Chondrocyte (in vitro differentiated cells): ENCODE measurements at regions not wholly inside any gene's neighbourhood (a gene's known extent, or its start where the extent isn't known, plus 50 kb on each side); places are given as distances from the start of the nearest gene placed in this dataset.

Source experiments
- DNase-seq: peaks from one replicate; pipeline ENCODE4 v3.0.0; 2021; ENCODE audit warnings: mixed read lengths, low spot score
- H3K27ac Mint-ChIP-seq: one replicate; pipeline ENCODE4 v1.8.0; 2021; ENCODE audit warnings: mild to moderate bottlenecking, moderate library complexity, mixed read lengths; ENCODE audit not compliant: unreplicated experiment
- H3K27me3 Mint-ChIP-seq: 2 replicates; pipeline ENCODE4 v1.8.0; 2021; ENCODE audit warnings: low read depth, mixed read lengths
- H3K36me3 Mint-ChIP-seq: 2 replicates; pipeline ENCODE4 v1.8.0; 2021; ENCODE audit warnings: low read depth, mixed read lengths
- H3K4me1 Mint-ChIP-seq: 2 replicates; pipeline ENCODE4 v1.8.0; 2021; ENCODE audit warnings: low read depth, mild to moderate bottlenecking, mixed read lengths
- H3K4me3 Mint-ChIP-seq: one replicate; pipeline ENCODE4 v1.8.0; 2021; ENCODE audit warnings: mild to moderate bottlenecking, moderate library complexity, mixed read lengths; ENCODE audit not compliant: unreplicated experiment
- H3K9me3 Mint-ChIP-seq: 2 replicates; pipeline ENCODE4 v1.8.0; 2021; ENCODE audit warnings: low read depth, mixed read lengths
- TF ChIP-seq, protein P1 (sequence below): fragments of 200-600 bp; sonication (generic); IDR thresholded peaks from 2 replicates; pipeline ENCODE4 v1.5.0; 2021; ENCODE audit warnings: antibody characterized with exemption, mild to moderate bottlenecking, moderate library complexity

DNA sequence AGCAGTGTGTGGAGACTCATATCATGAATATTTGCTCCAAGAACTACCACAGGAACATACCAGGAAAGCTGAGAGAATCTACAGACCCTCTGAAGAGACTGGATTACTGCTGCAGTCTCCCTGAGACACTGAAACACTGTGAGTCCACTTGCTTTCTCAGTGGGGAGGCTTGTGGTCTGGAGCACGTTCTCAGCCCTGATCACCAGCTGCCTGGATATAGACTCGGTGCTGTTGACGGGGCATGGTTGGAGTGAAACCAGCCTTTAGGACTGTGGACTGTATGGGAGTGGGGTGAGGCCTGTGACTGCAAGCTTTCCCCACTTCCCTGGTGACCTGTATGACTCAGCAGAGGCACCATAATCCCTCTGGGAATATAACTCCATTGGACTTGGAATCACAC lies 525.8 kb upstream of the FBXO33 start:
- TF ChIP-seq, protein P1, sequence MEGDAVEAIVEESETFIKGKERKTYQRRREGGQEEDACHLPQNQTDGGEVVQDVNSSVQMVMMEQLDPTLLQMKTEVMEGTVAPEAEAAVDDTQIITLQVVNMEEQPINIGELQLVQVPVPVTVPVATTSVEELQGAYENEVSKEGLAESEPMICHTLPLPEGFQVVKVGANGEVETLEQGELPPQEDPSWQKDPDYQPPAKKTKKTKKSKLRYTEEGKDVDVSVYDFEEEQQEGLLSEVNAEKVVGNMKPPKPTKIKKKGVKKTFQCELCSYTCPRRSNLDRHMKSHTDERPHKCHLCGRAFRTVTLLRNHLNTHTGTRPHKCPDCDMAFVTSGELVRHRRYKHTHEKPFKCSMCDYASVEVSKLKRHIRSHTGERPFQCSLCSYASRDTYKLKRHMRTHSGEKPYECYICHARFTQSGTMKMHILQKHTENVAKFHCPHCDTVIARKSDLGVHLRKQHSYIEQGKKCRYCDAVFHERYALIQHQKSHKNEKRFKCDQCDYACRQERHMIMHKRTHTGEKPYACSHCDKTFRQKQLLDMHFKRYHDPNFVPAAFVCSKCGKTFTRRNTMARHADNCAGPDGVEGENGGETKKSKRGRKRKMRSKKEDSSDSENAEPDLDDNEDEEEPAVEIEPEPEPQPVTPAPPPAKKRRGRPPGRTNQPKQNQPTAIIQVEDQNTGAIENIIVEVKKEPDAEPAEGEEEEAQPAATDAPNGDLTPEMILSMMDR = no peak
- Mint-ChIP-seq H3K36me3 (no peaks in the 10 kb centered on the region), H3K4me1 (no peaks in the 10 kb centered on the region), H3K9me3 (peaks cover 24% of the 10 kb centered on the region), H3K27me3 (peaks cover 6% of the 10 kb centered on the region), H3K4me3 (no peak overlapping the region), H3K27ac (no peak overlapping the region)
- DNase-seq = no peak

DNA sequence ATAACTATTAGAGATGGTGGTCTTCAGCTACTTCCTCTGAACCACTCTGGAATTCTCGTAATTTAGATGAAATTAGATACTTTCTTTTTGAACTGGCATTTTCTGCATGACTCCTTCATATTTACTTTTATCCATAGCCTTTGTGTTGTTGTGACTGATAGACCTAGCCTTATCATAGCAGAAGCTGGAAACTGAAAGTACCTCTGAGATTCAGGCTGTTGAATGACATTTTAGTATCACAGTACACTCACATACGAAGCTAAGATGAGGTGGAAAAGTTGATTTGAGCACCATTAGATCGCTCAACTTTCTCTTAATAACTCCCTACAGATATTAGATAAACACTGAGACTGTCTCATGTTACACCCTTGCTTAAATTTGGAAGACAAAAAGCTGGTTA lies 525.1 kb upstream of the FBXO33 start:
- Mint-ChIP-seq H3K27ac (no peak overlapping the region), H3K4me1 (no peaks in the 10 kb centered on the region)

DNA sequence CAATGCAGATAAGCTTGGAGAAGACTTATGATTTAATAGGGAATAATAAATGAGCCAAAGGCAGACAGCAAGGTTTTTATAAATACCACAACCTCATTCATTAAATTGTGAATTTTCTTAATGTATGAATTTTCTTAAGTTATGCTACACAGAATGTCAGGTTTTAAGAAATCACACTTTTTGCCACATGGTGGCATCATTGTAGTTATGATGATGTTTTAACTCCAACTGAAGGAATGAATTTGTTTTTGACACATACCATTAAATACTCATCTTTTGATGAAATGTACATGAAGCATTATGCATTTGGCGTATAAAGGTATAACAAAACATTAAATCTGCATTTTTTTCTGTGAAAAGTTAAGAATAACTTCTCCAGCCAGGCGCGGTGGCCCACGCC lies 524.1 kb upstream of the FBXO33 start:
- H3K36me3 Mint-ChIP-seq = no peaks in the 10 kb centered on the region
- no peak for DNase-seq
- peaks cover 22% of the 10 kb centered on the region for H3K9me3 Mint-ChIP-seq
- H3K4me3 Mint-ChIP-seq = no peak overlapping the region
- TF ChIP-seq, protein P1 = peak; percentile 48
- H3K4me1 Mint-ChIP-seq = no peaks in the 10 kb centered on the region
- H3K27ac Mint-ChIP-seq = no peak overlapping the region
- H3K27me3 Mint-ChIP-seq = peaks cover 6% of the 10 kb centered on the region

More for the DNA sequence above, 525.1 kb upstream of the FBXO33 start:
- H3K27me3 Mint-ChIP-seq = peaks cover 6% of the 10 kb centered on the region
- TF ChIP-seq, protein P1 = no peak
- DNase-seq = no peak
- H3K9me3 Mint-ChIP-seq = peaks cover 24% of the 10 kb centered on the region
- no peak overlapping the region for H3K4me3 Mint-ChIP-seq
- no peaks in the 10 kb centered on the region for H3K36me3 Mint-ChIP-seq

DNA sequence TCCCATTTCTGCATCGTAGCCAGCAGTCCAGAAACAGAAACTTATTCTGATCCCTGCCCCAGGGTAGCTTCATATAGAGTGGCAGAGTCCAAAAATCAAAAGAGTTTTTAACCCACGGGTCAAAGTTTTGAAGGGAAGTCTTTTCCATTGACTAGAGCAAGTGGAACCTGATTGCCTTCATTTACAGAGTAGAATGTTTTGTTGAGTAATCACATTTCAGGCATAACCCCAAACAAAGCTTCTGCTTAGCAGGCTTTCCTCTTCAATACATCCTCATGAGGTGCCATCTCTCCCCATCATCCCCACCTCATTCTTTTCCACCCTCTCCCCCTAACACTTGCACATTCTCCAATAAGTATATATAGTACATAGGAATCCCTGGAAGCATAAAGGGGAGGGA lies 516.0 kb upstream of the FBXO33 start:
- TF ChIP-seq, protein P1 = no peak
- H3K27ac Mint-ChIP-seq = no peak overlapping the region
- H3K9me3 Mint-ChIP-seq = peaks cover 17% of the 10 kb centered on the region
- DNase-seq = no peak
- no peak overlapping the region for H3K4me3 Mint-ChIP-seq
- H3K27me3 Mint-ChIP-seq = peaks cover 16% of the 10 kb centered on the region
- H3K36me3 Mint-ChIP-seq = no peaks in the 10 kb centered on the region
- no peaks in the 10 kb centered on the region for H3K4me1 Mint-ChIP-seq

DNA sequence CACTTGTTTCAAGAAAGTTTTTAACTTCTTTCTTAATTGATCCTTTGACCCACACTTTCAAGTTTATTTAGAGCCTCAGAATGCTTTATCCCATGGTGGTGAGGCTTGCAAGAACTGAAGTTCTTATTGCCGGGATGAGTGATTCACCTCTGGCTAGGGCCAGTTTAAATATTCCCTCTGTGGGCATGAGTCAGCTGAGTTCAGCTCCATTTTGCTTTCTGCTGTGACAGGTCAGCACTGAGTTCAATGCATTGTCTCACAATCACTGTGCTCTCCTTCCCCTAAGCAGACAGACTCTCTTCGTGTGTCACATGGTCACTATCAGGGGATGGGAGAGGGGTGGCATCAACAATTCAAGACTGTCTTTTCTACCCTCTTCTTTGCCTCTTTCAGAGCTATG lies 514.6 kb upstream of the FBXO33 start:
- no peak overlapping the region for H3K27ac Mint-ChIP-seq
- H3K9me3 Mint-ChIP-seq = peaks cover 8% of the 10 kb centered on the region
- no peaks in the 10 kb centered on the region for H3K36me3 Mint-ChIP-seq
- no peak for DNase-seq
- TF ChIP-seq, protein P1 = no peak
- no peak overlapping the region for H3K4me3 Mint-ChIP-seq
- peaks cover 16% of the 10 kb centered on the region for H3K27me3 Mint-ChIP-seq
- H3K4me1 Mint-ChIP-seq = no peaks in the 10 kb centered on the region
